ENCODE measurements at regions not wholly inside any gene's neighbourhood (a gene's known extent, or its start where the extent isn't known, plus 50 kb on each side); places are given as distances from the start of the nearest gene placed in this dataset.

- no peaks in the 10 kb centered on the region for H3K4me1 ChIP-seq
- H3K9me3 ChIP-seq = no peaks in the 10 kb centered on the region
- DNase-seq (no peak), ATAC-seq (no peak)
- no peaks in the 10 kb centered on the region for H3K27me3 ChIP-seq
- 95 to 97% methylated on average over 1 of the region's 1 CpG for WGBS, 2 donors
- H3K36me3 ChIP-seq (replicated peaks in 1 of 2; ENCODE audit: insufficient read depth in 1 of 2, low read depth in 2 of 2) = no peaks in the 10 kb centered on the region
- H3K4me3 ChIP-seq = no peak overlapping the region
- intact Hi-C loops (cut with DNase I) = no loop called here
- no peak for TF ChIP-seq CTCF (IDR thresholded peaks at IDR 0.05)
- TF ChIP-seq POLR2A (IDR thresholded peaks at IDR 0.05) = no peak
- no peak overlapping the region for H3K27ac ChIP-seq
These were observed 832.4 kb downstream of the DNAJB9 start for GRCh38 chr7:109402107-109402506.

DNA sequence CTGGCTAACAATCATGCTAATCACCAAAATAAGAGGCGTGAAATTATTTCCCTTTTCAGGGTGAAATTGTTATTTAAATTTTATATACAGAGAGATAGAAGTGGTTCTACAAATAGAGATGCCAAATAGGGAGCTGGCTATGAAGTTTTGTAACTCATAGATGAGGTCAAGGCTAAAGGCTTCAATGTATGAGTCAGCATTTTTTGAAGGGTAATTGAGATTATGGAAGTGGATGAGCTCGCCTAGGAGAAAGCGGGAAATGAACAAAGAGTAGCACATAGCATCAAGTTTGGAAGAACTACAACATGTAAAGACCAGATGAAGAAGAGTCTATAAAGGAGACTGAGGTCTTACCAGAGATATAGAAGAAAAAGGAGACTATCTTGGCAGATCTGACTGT lies 838.1 kb downstream of the DNAJB9 start:
- H3K27ac ChIP-seq = no peak overlapping the region
- no peaks in the 10 kb centered on the region for H3K27me3 ChIP-seq
- no peak overlapping the region for H3K4me3 ChIP-seq
- intact Hi-C loops (cut with DNase I) = no loop called here
- H3K9me3 ChIP-seq = no peaks in the 10 kb centered on the region
- no peak for TF ChIP-seq CTCF (IDR thresholded peaks at IDR 0.05)
- H3K36me3 ChIP-seq (replicated peaks in 1 of 2; ENCODE audit: insufficient read depth in 1 of 2, low read depth in 2 of 2) = no peaks in the 10 kb centered on the region
- ATAC-seq (no peak), DNase-seq (no peak)
- no peaks in the 10 kb centered on the region for H3K4me1 ChIP-seq
- WGBS, 2 donors = 85 to 92% methylated on average over 3 of the region's 3 CpGs

DNA sequence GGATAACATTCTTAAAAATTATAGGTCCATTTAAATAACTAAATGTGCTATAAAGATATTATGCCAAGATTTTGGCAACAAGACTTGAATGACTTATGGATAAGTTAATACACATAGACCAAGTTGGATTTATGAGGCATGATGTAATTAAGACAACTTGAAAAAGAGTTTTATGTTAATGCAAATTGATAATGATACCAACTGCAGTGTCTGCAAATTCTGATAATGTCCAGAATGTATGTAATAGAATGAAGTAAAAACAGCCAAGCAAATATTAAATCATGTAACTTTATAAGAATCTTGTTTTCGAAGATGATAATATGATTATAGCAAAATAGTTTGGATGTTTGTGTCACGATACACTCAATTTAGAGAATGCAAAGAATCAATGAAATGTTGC lies 868.3 kb downstream of the DNAJB9 start:
- no peaks in the 10 kb centered on the region for H3K27me3 ChIP-seq
- H3K9me3 ChIP-seq = no peaks in the 10 kb centered on the region
- ATAC-seq (no peak), DNase-seq (no peak)
- intact Hi-C loops (cut with DNase I) = no loop called here
- H3K4me1 ChIP-seq = no peaks in the 10 kb centered on the region
- no peak overlapping the region for H3K4me3 ChIP-seq
- 86 to 88% methylated on average over 2 of the region's 2 CpGs for whole genome bisulfite sequencing, 2 donors
- H3K27ac ChIP-seq = no peak overlapping the region
- no peaks in the 10 kb centered on the region for H3K36me3 ChIP-seq (replicated peaks in 1 of 2; ENCODE audit: insufficient read depth in 1 of 2, low read depth in 2 of 2)
- TF ChIP-seq CTCF (IDR thresholded peaks at IDR 0.05) = no peak

GRCh38 chr7:109449760-109450159 lies 880.1 kb downstream of the DNAJB9 start:
- Histone ChIP-seq H3K9me3 (no peaks in the 10 kb centered on the region), H3K36me3 (replicated peaks in 1 of 2; ENCODE audit: insufficient read depth in 1 of 2, low read depth in 2 of 2) (no peaks in the 10 kb centered on the region), H3K4me3 (no peak overlapping the region), H3K4me1 (no peaks in the 10 kb centered on the region), H3K27me3 (no peaks in the 10 kb centered on the region), H3K27ac (no peak overlapping the region)
- DNase-seq (no peak), ATAC-seq (no peak)
- intact Hi-C loops (cut with DNase I) = no loop called here
- WGBS, 2 donors = 84 to 100% methylated on average over 1 of the region's 1 CpG
- TF ChIP-seq POLR2A (IDR thresholded peaks at IDR 0.05) = no peak
- TF ChIP-seq CTCF (IDR thresholded peaks at IDR 0.05) = no peak

DNA sequence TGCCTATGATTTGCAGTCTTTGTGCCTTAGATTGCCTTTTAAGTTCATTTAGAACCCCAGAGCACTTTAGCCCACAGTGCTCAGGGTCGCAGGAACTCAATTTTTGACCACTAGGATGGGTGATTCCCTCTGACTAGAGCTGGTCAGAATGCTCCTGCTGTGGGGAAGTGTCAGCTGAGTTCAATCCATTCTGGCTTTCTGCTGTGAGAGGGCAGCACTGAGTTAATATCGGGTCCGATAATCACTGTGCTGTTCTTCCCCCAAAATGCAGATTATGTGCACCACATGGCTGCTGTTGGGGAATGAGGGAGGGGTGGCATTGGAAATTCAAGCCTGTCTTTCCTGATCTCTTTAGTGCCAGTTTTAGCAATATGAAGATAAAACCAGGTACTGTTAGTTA lies 886.4 kb downstream of the DNAJB9 start:
- DNase-seq (no peak), ATAC-seq (no peak)
- intact Hi-C loops (cut with DNase I) = no loop called here
- Histone ChIP-seq H3K4me1 (no peaks in the 10 kb centered on the region), H3K27me3 (no peaks in the 10 kb centered on the region), H3K9me3 (no peaks in the 10 kb centered on the region), H3K36me3 (replicated peaks in 1 of 2; ENCODE audit: insufficient read depth in 1 of 2, low read depth in 2 of 2) (no peaks in the 10 kb centered on the region), H3K4me3 (no peak overlapping the region), H3K27ac (no peak overlapping the region)
- TF ChIP-seq POLR2A (IDR thresholded peaks at IDR 0.05) = no peak
- TF ChIP-seq CTCF (IDR thresholded peaks at IDR 0.05) = no peak
- WGBS, 2 donors = 81 to 97% methylated on average over 3 of the region's 3 CpGs

Measured in body of pancreas (tissue), 4 donors.